ENCODE measurements at regions not wholly inside any gene's neighbourhood (a gene's known extent, or its start where the extent isn't known, plus 50 kb on each side); places are given as distances from the start of the nearest gene placed in this dataset.

DNA sequence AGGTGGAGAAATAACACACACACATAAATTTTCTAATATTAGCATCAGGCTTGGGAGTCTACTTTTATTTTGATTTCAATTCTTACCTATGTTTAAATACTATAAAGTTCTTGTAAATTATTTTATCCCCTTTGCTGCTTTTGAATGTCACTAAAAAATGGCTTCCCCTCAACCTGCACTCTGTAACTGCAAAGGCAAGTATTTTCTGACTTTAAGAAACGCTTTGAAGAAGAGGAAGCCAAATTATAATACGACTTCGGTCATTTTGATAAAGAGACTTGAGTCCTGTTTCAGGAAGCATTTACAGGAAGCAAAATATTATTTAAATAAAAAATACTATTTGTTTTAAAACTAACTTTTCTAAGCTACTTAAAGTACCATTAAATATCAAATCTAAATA, 627.7 kb upstream of the AGTR1 start:
- TF ChIP-seq POLR2A (IDR thresholded peaks at IDR 0.05; ENCODE audit: low read depth, low read length) (no peak), RAD21 (IDR thresholded peaks at IDR 0.05; ENCODE audit: low read length) (no peak)
- TF ChIP-seq, protein P1, sequence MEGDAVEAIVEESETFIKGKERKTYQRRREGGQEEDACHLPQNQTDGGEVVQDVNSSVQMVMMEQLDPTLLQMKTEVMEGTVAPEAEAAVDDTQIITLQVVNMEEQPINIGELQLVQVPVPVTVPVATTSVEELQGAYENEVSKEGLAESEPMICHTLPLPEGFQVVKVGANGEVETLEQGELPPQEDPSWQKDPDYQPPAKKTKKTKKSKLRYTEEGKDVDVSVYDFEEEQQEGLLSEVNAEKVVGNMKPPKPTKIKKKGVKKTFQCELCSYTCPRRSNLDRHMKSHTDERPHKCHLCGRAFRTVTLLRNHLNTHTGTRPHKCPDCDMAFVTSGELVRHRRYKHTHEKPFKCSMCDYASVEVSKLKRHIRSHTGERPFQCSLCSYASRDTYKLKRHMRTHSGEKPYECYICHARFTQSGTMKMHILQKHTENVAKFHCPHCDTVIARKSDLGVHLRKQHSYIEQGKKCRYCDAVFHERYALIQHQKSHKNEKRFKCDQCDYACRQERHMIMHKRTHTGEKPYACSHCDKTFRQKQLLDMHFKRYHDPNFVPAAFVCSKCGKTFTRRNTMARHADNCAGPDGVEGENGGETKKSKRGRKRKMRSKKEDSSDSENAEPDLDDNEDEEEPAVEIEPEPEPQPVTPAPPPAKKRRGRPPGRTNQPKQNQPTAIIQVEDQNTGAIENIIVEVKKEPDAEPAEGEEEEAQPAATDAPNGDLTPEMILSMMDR (conservative IDR thresholded peaks at IDR 0.05; ENCODE audit: low read depth, low read length) = no peak
- TF ChIP-seq, protein P2, sequence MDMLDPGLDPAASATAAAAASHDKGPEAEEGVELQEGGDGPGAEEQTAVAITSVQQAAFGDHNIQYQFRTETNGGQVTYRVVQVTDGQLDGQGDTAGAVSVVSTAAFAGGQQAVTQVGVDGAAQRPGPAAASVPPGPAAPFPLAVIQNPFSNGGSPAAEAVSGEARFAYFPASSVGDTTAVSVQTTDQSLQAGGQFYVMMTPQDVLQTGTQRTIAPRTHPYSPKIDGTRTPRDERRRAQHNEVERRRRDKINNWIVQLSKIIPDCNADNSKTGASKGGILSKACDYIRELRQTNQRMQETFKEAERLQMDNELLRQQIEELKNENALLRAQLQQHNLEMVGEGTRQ (IDR thresholded peaks at IDR 0.05; ENCODE audit: low read depth, low read length) = no peak

All from IMR-90 (cell line).